Gastroesophageal sphincter (tissue), 4 donors: ENCODE measurements at regions not wholly inside any gene's neighbourhood (a gene's known extent, or its start where the extent isn't known, plus 50 kb on each side); places are given as distances from the start of the nearest gene placed in this dataset.

Source experiments
- ATAC-seq: fragments of 150-250 bp; one replicate; pipeline ENCODE4 v1.9.1; 2016; ENCODE audit warnings: mild to moderate bottlenecking, moderate library complexity
- H3K27ac ChIP-seq, 4 donors: fragments of 200-600 bp; sonication (generic) in 3 of 4; 1 replicate in 3 of 4; 2 replicates in 1 of 4; pipeline ENCODE4 v1.5.1; 2016 to 2019
- H3K27me3 ChIP-seq: fragments of 200-600 bp; sonication (generic); one replicate; pipeline ENCODE4 v1.5.1; 2019
- H3K36me3 ChIP-seq, 2 donors: fragments of 200-600 bp; sonication (generic); one replicate each; pipeline ENCODE4 v1.5.1; 2019; ENCODE audit warnings: control low read depth in 1 of 2
- H3K4me1 ChIP-seq, 3 donors: fragments of 200-600 bp; sonication (generic); 1 replicate in 2 of 3; 2 replicates in 1 of 3; pipeline ENCODE4 v1.5.1; 2016 to 2019; ENCODE audit warnings: control low read depth in 2 of 3
- H3K4me3 ChIP-seq, 2 donors: fragments of 200-600 bp; sonication (generic); one replicate each; pipeline ENCODE4 v1.5.1; 2019; ENCODE audit warnings: mild to moderate bottlenecking in 1 of 2, moderate library complexity in 1 of 2
- H3K9me3 ChIP-seq, 3 donors: fragments of 200-600 bp; sonication (generic); one replicate each; pipeline ENCODE4 v1.5.1; 2017 to 2019; ENCODE audit warnings: control low read depth in 2 of 3
- EP300 ChIP-seq: sonication (generic); formaldehyde crosslinking; IDR thresholded peaks from one replicate; pipeline ENCODE4 v1.6.1; 2017; ENCODE audit warnings: antibody characterized with exemption, mild to moderate bottlenecking
- POLR2A ChIP-seq, 2 donors: fragments of 450-650 bp; IDR thresholded peaks; one replicate each; pipeline ENCODE4 v1.6.1; 2017; ENCODE audit warnings: antibody characterized with exemption in 2 of 2, mild to moderate bottlenecking in 2 of 2, moderate library complexity in 1 of 2
- POLR2AphosphoS5 ChIP-seq: sonication (generic); formaldehyde crosslinking; IDR thresholded peaks from one replicate; pipeline ENCODE4 v1.6.1; 2017; ENCODE audit warnings: antibody characterized with exemption
- WGBS, 2 donors: methylation state at CpG; one replicate each; pipeline ENCODE4 v1.1.5; 2018; ENCODE audit warnings: low coverage in 1 of 2; 5-methylcytosine and 5-hydroxymethylcytosine counted together
- TF ChIP-seq, protein P1 (sequence below), 4 experiments: fragments of 200-600 bp in 2 of 4; fragments of 450-650 bp in 2 of 4; sonication (generic) in 1 of 4; IDR thresholded peaks; one replicate each; pipeline ENCODE4 v1.5.1; 2017 to 2019; ENCODE audit warnings: antibody characterized with exemption in 4 of 4, mild to moderate bottlenecking in 2 of 4, moderate library complexity in 2 of 4

GRCh38 chr14:101137234-101137633 is 233.7 kb upstream of the RTL1 start:
- no peaks in the 10 kb centered on the region for H3K4me1 ChIP-seq
- no peak overlapping the region for H3K4me3 ChIP-seq
- TF ChIP-seq, protein P1, sequence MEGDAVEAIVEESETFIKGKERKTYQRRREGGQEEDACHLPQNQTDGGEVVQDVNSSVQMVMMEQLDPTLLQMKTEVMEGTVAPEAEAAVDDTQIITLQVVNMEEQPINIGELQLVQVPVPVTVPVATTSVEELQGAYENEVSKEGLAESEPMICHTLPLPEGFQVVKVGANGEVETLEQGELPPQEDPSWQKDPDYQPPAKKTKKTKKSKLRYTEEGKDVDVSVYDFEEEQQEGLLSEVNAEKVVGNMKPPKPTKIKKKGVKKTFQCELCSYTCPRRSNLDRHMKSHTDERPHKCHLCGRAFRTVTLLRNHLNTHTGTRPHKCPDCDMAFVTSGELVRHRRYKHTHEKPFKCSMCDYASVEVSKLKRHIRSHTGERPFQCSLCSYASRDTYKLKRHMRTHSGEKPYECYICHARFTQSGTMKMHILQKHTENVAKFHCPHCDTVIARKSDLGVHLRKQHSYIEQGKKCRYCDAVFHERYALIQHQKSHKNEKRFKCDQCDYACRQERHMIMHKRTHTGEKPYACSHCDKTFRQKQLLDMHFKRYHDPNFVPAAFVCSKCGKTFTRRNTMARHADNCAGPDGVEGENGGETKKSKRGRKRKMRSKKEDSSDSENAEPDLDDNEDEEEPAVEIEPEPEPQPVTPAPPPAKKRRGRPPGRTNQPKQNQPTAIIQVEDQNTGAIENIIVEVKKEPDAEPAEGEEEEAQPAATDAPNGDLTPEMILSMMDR (IDR thresholded peaks at IDR 0.05), result no peak
- TF ChIP-seq EP300, result no peak
- H3K27me3 ChIP-seq, result peaks cover 19% of the 10 kb centered on the region
- H3K27ac ChIP-seq, result no peak overlapping the region
- peaks cover 0 to 11% (median 2%) of the 10 kb centered on the region in 3 donors for H3K9me3 ChIP-seq
- 89 to 97% methylated on average over 3 to 7 of the region's 7 CpGs for WGBS, 2 donors
- no peaks in the 10 kb centered on the region for H3K36me3 ChIP-seq
- no peak for ATAC-seq

DNA sequence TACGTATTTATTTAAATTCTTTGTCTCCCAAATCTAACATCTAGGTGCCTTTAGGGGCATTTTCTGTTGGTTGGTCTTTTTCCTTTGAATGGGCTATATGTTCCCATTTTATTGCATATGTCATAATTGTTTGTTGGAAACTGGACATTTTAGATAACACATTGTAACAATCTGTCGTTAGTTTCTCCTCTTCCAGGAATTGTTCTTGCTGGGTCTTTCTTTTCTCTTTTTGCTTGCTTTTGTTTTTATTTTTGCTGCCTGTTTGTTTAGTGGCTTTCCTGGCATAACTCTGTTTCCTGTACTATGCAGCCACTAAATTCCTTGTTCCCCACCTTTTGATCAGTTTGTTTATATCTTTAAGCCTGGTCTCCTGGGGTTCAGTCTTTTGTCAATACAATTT is 244.3 kb upstream of the RTL1 start:
- TF ChIP-seq EP300 (no peak), POLR2AphosphoS5 (no peak), POLR2A (IDR thresholded peaks at IDR 0.05) (no peak)
- TF ChIP-seq, protein P1 (IDR thresholded peaks at IDR 0.05), result no peak
- ATAC-seq, result no peak
- Histone ChIP-seq H3K27me3 (peaks cover 30% of the 10 kb centered on the region), H3K4me3 (no peak overlapping the region), H3K4me1 (no peaks in the 10 kb centered on the region), H3K9me3 (peaks cover 0 to 30% (median 0%) of the 10 kb centered on the region in 3 donors), H3K36me3 (no peaks in the 10 kb centered on the region), H3K27ac (no peak overlapping the region)
- WGBS, 2 donors, result 62 to 85% methylated on average over 2 of the region's 2 CpGs

GRCh38 chr14:101150039-101150610 is 246.6 kb upstream of the RTL1 start:
- TF ChIP-seq, protein P1 (IDR thresholded peaks at IDR 0.05), result no peak
- no peak for TF ChIP-seq POLR2A (IDR thresholded peaks at IDR 0.05)
- TF ChIP-seq EP300, result no peak
- no peak for TF ChIP-seq POLR2AphosphoS5
- H3K4me3 ChIP-seq, result no peak overlapping the region
- 80% methylated on average over 1 of the region's 6 CpGs; no CpG with 5 or more reads in 1 of the 2 donors for WGBS, 2 donors
- H3K36me3 ChIP-seq, result no peaks in the 10 kb centered on the region
- peaks cover 42% of the 10 kb centered on the region for H3K27me3 ChIP-seq
- H3K27ac ChIP-seq, result no peak overlapping the region
- ATAC-seq, result no peak
- peaks cover 0 to 26% (median 0%) of the 10 kb centered on the region in 3 donors for H3K9me3 ChIP-seq
- H3K4me1 ChIP-seq, result no peaks in the 10 kb centered on the region

DNA sequence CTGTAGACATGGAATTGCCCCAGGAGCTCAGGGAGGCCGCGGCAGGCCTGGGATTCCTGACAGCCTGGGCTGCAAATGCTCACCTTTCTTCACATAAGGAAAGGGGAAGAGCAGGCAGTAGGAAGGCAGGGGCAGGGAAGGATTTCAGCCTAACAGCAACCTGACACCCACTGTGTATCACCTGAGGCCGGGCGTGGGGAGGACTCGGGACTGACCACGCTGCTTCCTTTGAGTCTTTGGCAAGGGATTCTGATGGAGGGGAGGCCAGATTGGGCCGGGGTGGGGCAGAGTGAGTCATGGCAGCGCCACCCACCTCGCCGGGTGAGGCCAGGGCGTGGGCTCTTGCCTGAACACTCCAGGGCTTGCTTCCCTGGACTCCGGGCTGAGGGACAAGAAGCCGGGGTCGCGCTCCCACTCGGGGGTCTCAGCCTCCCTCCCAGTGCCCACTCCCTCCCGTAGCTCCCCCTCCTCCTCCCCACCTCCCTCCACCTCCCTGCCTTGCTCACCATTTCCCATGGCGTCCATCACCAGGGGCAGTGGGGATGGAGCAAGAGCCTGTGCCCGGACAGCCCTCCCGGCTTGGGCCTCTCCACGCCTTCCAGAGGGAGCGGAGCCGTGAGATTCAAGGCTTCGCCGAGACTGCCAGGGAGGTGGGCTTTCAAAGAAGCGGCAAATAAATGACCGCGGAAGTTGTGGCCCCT is 247.9 kb upstream of the RTL1 start:
- H3K36me3 ChIP-seq, result no peaks in the 10 kb centered on the region
- TF ChIP-seq EP300, result no peak
- no peaks in the 10 kb centered on the region for H3K4me1 ChIP-seq
- WGBS, 2 donors, result 47% methylated on average over 3 of the region's 28 CpGs; no CpG with 5 or more reads in 1 of the 2 donors
- peaks cover 0 to 18% (median 0%) of the 10 kb centered on the region in 3 donors for H3K9me3 ChIP-seq
- H3K27me3 ChIP-seq, result peaks cover 42% of the 10 kb centered on the region
- no peak for ATAC-seq
- no peak overlapping the region for H3K27ac ChIP-seq
- H3K4me3 ChIP-seq, result no peak overlapping the region

- TF ChIP-seq POLR2AphosphoS5, result no peak
- TF ChIP-seq EP300, result no peak
- TF ChIP-seq, protein P1 (IDR thresholded peaks at IDR 0.05), result no peak
- TF ChIP-seq POLR2A (IDR thresholded peaks at IDR 0.05), result no peak
- 58 to 100% methylated on average over 3 to 6 of the region's 18 CpGs for WGBS, 2 donors
- Histone ChIP-seq H3K27me3 (peaks cover 42% of the 10 kb centered on the region), H3K4me3 (no peak overlapping the region), H3K27ac (no peak overlapping the region), H3K4me1 (no peaks in the 10 kb centered on the region), H3K36me3 (no peaks in the 10 kb centered on the region), H3K9me3 (peaks cover 0 to 18% (median 0%) of the 10 kb centered on the region in 3 donors)
- ATAC-seq, result no peak
These were observed 248.4 kb upstream of the RTL1 start for GRCh38 chr14:101151927-101152305.
